KMS-11 (cell line): ENCODE measurements at regions not wholly inside any gene's neighbourhood (a gene's known extent, or its start where the extent isn't known, plus 50 kb on each side); places are given as distances from the start of the nearest gene placed in this dataset.

Source experiments
- H2AFZ ChIP-seq: fragments of 200-600 bp; sonication (generic); 2 replicates; pipeline ENCODE4 v1.6.1; 2016; ENCODE audit warnings: antibody characterized with exemption, mixed run types, low read depth
- H3K27ac ChIP-seq: fragments of 200-600 bp; sonication (generic); 2 replicates; pipeline ENCODE4 v1.6.1; 2016; ENCODE audit warnings: mild to moderate bottlenecking, mixed run types
- H3K27me3 ChIP-seq: fragments of 200-600 bp; sonication (generic); 2 replicates; pipeline ENCODE4 v1.6.1; 2017; ENCODE audit warnings: mild to moderate bottlenecking, low read depth, mixed run types, moderate library complexity; ENCODE audit not compliant: insufficient read depth
- H3K36me3 ChIP-seq: fragments of 200-600 bp; sonication (generic); 2 replicates; pipeline ENCODE4 v1.6.1; 2017; ENCODE audit warnings: mild to moderate bottlenecking, mixed run types; ENCODE audit not compliant: insufficient read depth
- H3K4me1 ChIP-seq: fragments of 200-600 bp; sonication (generic); 2 replicates; pipeline ENCODE4 v1.6.1; 2016; ENCODE audit warnings: mild to moderate bottlenecking, low read depth, mixed run types; ENCODE audit not compliant: poor library complexity, severe bottlenecking
- H3K4me2 ChIP-seq: fragments of 200-600 bp; sonication (generic); 2 replicates; pipeline ENCODE4 v1.7.0; 2016; ENCODE audit warnings: mild to moderate bottlenecking, mixed run types
- H3K4me3 ChIP-seq: fragments of 200-600 bp; sonication (generic); IDR thresholded peaks from 2 replicates; pipeline ENCODE4 v1.6.1; 2017; ENCODE audit warnings: low read depth, low read length, mixed read lengths; ENCODE audit not compliant: insufficient read depth
- H3K79me2 ChIP-seq: fragments of 200-600 bp; sonication (generic); 2 replicates; pipeline ENCODE4 v1.6.1; 2016; ENCODE audit warnings: low read depth, mixed run types; ENCODE audit not compliant: insufficient read depth
- H3K9ac ChIP-seq: fragments of 200-600 bp; sonication (generic); 2 replicates; pipeline ENCODE4 v1.6.1; 2016; ENCODE audit warnings: mild to moderate bottlenecking, mixed run types
- H4K20me1 ChIP-seq: fragments of 200-600 bp; sonication (generic); 2 replicates; pipeline ENCODE4 v1.6.1; 2016; ENCODE audit warnings: mild to moderate bottlenecking, mixed run types; ENCODE audit not compliant: insufficient read depth
- TF ChIP-seq, protein P1 (sequence below): fragments of 200-600 bp; sonication (generic); conservative IDR thresholded peaks from 2 replicates; pipeline ENCODE4 v1.6.1; 2017; ENCODE audit warnings: low read depth, mild to moderate bottlenecking, antibody characterized with exemption, low read length, moderate library complexity, mixed read lengths

GRCh38 chr3:106227068-106227467, 358.3 kb upstream of the CBLB start:
- Histone ChIP-seq H2AFZ (no peak overlapping the region), H3K36me3 (no peaks in the 10 kb centered on the region), H3K79me2 (no peaks in the 10 kb centered on the region), H3K9ac (no peak overlapping the region), H3K4me1 (no peaks in the 10 kb centered on the region), H3K4me2 (no peak overlapping the region), H3K4me3 (no peak overlapping the region), H3K27me3 (no peaks in the 10 kb centered on the region), H3K27ac (no peak overlapping the region), H4K20me1 (no peaks in the 10 kb centered on the region)
- TF ChIP-seq, protein P1, sequence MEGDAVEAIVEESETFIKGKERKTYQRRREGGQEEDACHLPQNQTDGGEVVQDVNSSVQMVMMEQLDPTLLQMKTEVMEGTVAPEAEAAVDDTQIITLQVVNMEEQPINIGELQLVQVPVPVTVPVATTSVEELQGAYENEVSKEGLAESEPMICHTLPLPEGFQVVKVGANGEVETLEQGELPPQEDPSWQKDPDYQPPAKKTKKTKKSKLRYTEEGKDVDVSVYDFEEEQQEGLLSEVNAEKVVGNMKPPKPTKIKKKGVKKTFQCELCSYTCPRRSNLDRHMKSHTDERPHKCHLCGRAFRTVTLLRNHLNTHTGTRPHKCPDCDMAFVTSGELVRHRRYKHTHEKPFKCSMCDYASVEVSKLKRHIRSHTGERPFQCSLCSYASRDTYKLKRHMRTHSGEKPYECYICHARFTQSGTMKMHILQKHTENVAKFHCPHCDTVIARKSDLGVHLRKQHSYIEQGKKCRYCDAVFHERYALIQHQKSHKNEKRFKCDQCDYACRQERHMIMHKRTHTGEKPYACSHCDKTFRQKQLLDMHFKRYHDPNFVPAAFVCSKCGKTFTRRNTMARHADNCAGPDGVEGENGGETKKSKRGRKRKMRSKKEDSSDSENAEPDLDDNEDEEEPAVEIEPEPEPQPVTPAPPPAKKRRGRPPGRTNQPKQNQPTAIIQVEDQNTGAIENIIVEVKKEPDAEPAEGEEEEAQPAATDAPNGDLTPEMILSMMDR, result no peak

GRCh38 chr3:106228271-106228670, 359.5 kb upstream of the CBLB start:
- Histone ChIP-seq H3K4me1 (no peaks in the 10 kb centered on the region), H4K20me1 (no peaks in the 10 kb centered on the region), H3K36me3 (no peaks in the 10 kb centered on the region), H2AFZ (no peak overlapping the region), H3K4me3 (no peak overlapping the region), H3K27ac (no peak overlapping the region), H3K79me2 (no peaks in the 10 kb centered on the region), H3K4me2 (no peak overlapping the region), H3K9ac (no peak overlapping the region), H3K27me3 (no peaks in the 10 kb centered on the region)
- TF ChIP-seq, protein P1, result no peak

DNA sequence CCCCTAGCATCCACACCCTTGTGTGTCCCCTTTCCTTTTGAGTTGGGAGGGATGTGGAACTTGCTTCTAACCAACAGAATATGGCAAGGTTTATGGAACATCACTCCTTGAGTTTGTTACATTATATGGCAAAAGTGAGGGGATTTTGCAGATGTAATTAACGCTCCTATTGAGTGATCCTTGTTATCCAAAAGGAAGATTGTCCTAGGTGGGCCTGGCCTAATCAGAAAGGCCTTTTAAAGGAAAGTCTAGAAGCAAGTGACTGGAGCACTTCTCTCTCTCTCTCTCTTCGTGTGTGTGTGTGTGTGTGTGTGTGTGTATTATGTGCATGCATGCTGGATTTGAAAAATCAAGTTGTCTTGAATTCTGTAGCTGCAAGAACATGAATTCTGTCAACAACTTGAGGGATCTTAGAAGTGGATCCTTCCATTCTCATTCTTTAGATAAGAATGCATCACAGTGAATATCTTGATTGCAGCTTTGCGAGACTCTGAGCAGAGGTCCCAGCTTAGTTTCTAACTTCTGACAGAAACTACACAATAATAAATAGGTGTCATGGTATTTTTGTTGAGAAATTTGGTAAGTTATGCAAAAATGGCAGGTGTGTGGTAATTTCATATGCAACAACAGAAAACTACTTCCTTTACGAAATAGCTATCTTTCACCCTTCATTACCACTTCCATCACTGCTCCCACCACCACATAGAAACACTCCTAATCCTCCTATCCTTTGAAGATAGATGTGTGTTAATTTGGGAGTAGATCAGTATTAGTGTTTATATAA, 360.9 kb upstream of the CBLB start:
- no peaks in the 10 kb centered on the region for H3K79me2 ChIP-seq
- TF ChIP-seq, protein P1, result no peak
- H3K36me3 ChIP-seq, result no peaks in the 10 kb centered on the region
- no peak overlapping the region for H2AFZ ChIP-seq
- no peak overlapping the region for H3K27ac ChIP-seq
- H3K9ac ChIP-seq, result no peak overlapping the region
- H3K4me1 ChIP-seq, result no peaks in the 10 kb centered on the region
- H4K20me1 ChIP-seq, result no peaks in the 10 kb centered on the region
- no peak overlapping the region for H3K4me3 ChIP-seq
- H3K4me2 ChIP-seq, result no peak overlapping the region
- no peaks in the 10 kb centered on the region for H3K27me3 ChIP-seq

GRCh38 chr3:106231086-106231485, 362.3 kb upstream of the CBLB start:
- Histone ChIP-seq H4K20me1 (no peaks in the 10 kb centered on the region), H3K9ac (no peak overlapping the region), H3K36me3 (no peaks in the 10 kb centered on the region)

More at GRCh38 chr3:106231086-106231485, 362.3 kb upstream of the CBLB start:
- Histone ChIP-seq H3K27ac (no peak overlapping the region), H3K4me2 (no peak overlapping the region), H3K27me3 (no peaks in the 10 kb centered on the region), H3K4me1 (no peaks in the 10 kb centered on the region), H2AFZ (no peak overlapping the region), H3K79me2 (no peaks in the 10 kb centered on the region), H3K4me3 (no peak overlapping the region)
- TF ChIP-seq, protein P1, result no peak
